Stomach (tissue), 4 donors: ENCODE measurements at regions not wholly inside any gene's neighbourhood (a gene's known extent, or its start where the extent isn't known, plus 50 kb on each side); places are given as distances from the start of the nearest gene placed in this dataset.

ENCODE experiments used
- CTCF ChIP-seq, 7 experiments: fragments of 450-650 bp in 4 of 7; fragments of 200-600 bp in 3 of 7; sonication (generic) in 3 of 7; IDR thresholded peaks; one replicate each; pipeline ENCODE4 v1.5.1; 2016 to 2019; ENCODE audit warnings: antibody characterized with exemption in 7 of 7, control low read depth in 2 of 7, mild to moderate bottlenecking in 1 of 7
- EP300 ChIP-seq: sonication (generic); formaldehyde crosslinking; IDR thresholded peaks from one replicate; pipeline ENCODE4 v1.6.1; 2017; ENCODE audit warnings: antibody characterized with exemption
- POLR2A ChIP-seq, 4 donors: fragments of 450-650 bp; IDR thresholded peaks; one replicate each; pipeline ENCODE4 v1.6.1; 2016; ENCODE audit warnings: antibody characterized with exemption in 4 of 4, control low read depth in 2 of 4, mild to moderate bottlenecking in 1 of 4, moderate library complexity in 1 of 4
- POLR2AphosphoS5 ChIP-seq, 3 donors: sonication (generic); formaldehyde crosslinking; IDR thresholded peaks; one replicate each; pipeline ENCODE4 v1.6.1; 2016; ENCODE audit warnings: antibody characterized with exemption in 3 of 3

GRCh38 chr13:59584761-59585670 lies 578.7 kb downstream of the DIAPH3 start:
- no peak for TF ChIP-seq EP300
- no peak for TF ChIP-seq POLR2A (IDR thresholded peaks at IDR 0.05)
- TF ChIP-seq CTCF (IDR thresholded peaks at IDR 0.05) = no peak
- no peak for TF ChIP-seq POLR2AphosphoS5 (IDR thresholded peaks at IDR 0.05)
